ENCODE measurements at regions not wholly inside any gene's neighbourhood (a gene's known extent, or its start where the extent isn't known, plus 50 kb on each side); places are given as distances from the start of the nearest gene placed in this dataset.

GRCh38 chr9:73962792-73963191, 534.3 kb upstream of the RORB start:
- TF ChIP-seq MYC (IDR thresholded peaks at IDR 0.05; ENCODE audit: low read depth, low read length) (no peak), FOS (IDR thresholded peaks at IDR 0.05; ENCODE audit: borderline replicate concordance, insufficient read depth, low read length) (no peak), GATA2 (IDR thresholded peaks at IDR 0.05; ENCODE audit: insufficient read depth, insufficient read length, low read depth, low read length) (no peak), CTCF (IDR thresholded peaks at IDR 0.05; ENCODE audit: extremely low read depth in 1 of 2, insufficient read depth in 1 of 2, low read depth in 1 of 2, low read length in 2 of 2) (no peak), POLR2AphosphoS5 (IDR thresholded peaks at IDR 0.05; ENCODE audit: insufficient read depth, low read depth, low read length) (no peak)
- no TSS peak for BruUV-seq (replicated peaks)

DNA sequence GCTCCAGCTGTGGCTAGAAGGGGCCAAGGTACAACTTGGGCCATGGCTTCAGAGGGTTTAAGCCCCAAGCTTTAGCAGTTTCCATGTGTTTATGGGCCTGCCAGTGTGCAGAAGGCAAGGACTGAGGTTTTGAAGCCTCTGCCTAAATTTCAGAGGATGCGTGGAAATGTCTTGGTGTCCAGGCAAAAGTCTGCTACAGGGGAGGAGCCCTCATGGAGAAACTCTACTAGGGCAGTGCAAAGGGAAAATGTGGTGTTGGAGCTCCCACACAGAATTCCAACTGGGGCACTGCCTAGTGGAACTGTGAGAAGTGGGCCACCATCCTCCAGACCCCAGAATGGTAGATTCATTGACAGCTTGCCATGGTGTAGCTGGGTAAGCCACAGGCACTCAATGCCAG, 527.2 kb upstream of the RORB start:
- Histone ChIP-seq H3K4me3 (replicated peaks in 1 of 3; ENCODE audit: insufficient read depth in 1 of 3, low read depth in 1 of 3, low read length in 3 of 3) (no peak overlapping the region), H3K27ac (ENCODE audit: insufficient read depth, low read depth, low read length) (no peak overlapping the region), H3K9me3 (replicated peaks; ENCODE audit: control insufficient read depth, insufficient read depth, low read length) (peaks cover 4% of the 10 kb centered on the region), H3K36me3 (ENCODE audit: control insufficient read depth in 2 of 2, extremely low read depth in 1 of 2, insufficient read depth in 2 of 2, low read length in 2 of 2) (no peaks in the 10 kb centered on the region), H3K4me1 (ENCODE audit: control insufficient read depth, extremely low read depth, insufficient read depth, low read length) (no peaks in the 10 kb centered on the region), H3K9ac (replicated peaks; ENCODE audit: extremely low read depth, insufficient read depth, low read length) (no peak overlapping the region), H3K27me3 (ENCODE audit: control insufficient read depth in 2 of 2, insufficient read depth in 2 of 2, low read length in 2 of 2) (no peaks in the 10 kb centered on the region), H2AFZ (ENCODE audit: low read depth, low read length) (no peak overlapping the region), H3K4me2 (ENCODE audit: insufficient read depth, low read length) (no peak overlapping the region), H3K9me1 (replicated peaks; ENCODE audit: control insufficient read depth, extremely low read depth, insufficient read depth, low read length) (no peaks in the 10 kb centered on the region), H4K20me1 (replicated peaks; ENCODE audit: control insufficient read depth, extremely low read depth, insufficient read depth, low read length) (no peaks in the 10 kb centered on the region), H3K79me2 (ENCODE audit: control insufficient read depth, insufficient read depth, low read length) (no peaks in the 10 kb centered on the region)
- dilution Hi-C loops (cut with MboI; ENCODE audit: extremely low pct_ligation_motif_present, low sequenced_read_pairs) (no loop called here), intact Hi-C loops (cut with micrococcal nuclease) (no loop called here)
- POLR2A ChIA-PET: no interaction called here
- no peak for DNase-seq (ENCODE audit: low read depth, low spot score)
- CTCF ChIA-PET: no interaction called here
- FAIRE-seq: no peak
- no TSS peak for BruUV-seq (replicated peaks)
- TF ChIP-seq POLR2AphosphoS5 (IDR thresholded peaks at IDR 0.05; ENCODE audit: insufficient read depth, low read depth, low read length) (no peak), FOS (IDR thresholded peaks at IDR 0.05; ENCODE audit: borderline replicate concordance, insufficient read depth, low read length) (no peak), POLR2A (IDR thresholded peaks at IDR 0.05; ENCODE audit: low read depth, low read length) (no peak), CTCF (IDR thresholded peaks at IDR 0.05; ENCODE audit: extremely low read depth in 1 of 2, insufficient read depth in 1 of 2, low read depth in 1 of 2, low read length in 2 of 2) (no peak), MYC (IDR thresholded peaks at IDR 0.05; ENCODE audit: low read depth, low read length) (no peak), JUN (IDR thresholded peaks at IDR 0.05; ENCODE audit: borderline replicate concordance, insufficient read depth, insufficient read length, low read depth) (no peak), EZH2 (IDR thresholded peaks at IDR 0.05; ENCODE audit: borderline replicate concordance, low read depth, low read length, severe bottlenecking) (no peak), GATA2 (IDR thresholded peaks at IDR 0.05; ENCODE audit: insufficient read depth, insufficient read length, low read depth, low read length) (no peak)
- TF ChIP-seq, protein P1, sequence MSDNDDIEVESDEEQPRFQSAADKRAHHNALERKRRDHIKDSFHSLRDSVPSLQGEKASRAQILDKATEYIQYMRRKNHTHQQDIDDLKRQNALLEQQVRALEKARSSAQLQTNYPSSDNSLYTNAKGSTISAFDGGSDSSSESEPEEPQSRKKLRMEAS (IDR thresholded peaks at IDR 0.05; ENCODE audit: insufficient read depth, insufficient read length): no peak

More at GRCh38 chr9:73962792-73963191, 534.3 kb upstream of the RORB start:
- Histone ChIP-seq H3K27ac (ENCODE audit: insufficient read depth, low read depth, low read length) (no peak overlapping the region), H3K4me2 (ENCODE audit: insufficient read depth, low read length) (no peak overlapping the region), H3K27me3 (ENCODE audit: control insufficient read depth in 2 of 2, insufficient read depth in 2 of 2, low read length in 2 of 2) (no peaks in the 10 kb centered on the region), H3K9ac (replicated peaks; ENCODE audit: extremely low read depth, insufficient read depth, low read length) (no peak overlapping the region), H3K4me1 (ENCODE audit: control insufficient read depth, extremely low read depth, insufficient read depth, low read length) (no peaks in the 10 kb centered on the region), H3K9me1 (replicated peaks; ENCODE audit: control insufficient read depth, extremely low read depth, insufficient read depth, low read length) (no peaks in the 10 kb centered on the region), H3K9me3 (replicated peaks; ENCODE audit: control insufficient read depth, insufficient read depth, low read length) (peaks cover under 1% of the 10 kb centered on the region), H2AFZ (ENCODE audit: low read depth, low read length) (no peak overlapping the region), H3K79me2 (ENCODE audit: control insufficient read depth, insufficient read depth, low read length) (no peaks in the 10 kb centered on the region), H3K4me3 (replicated peaks in 1 of 3; ENCODE audit: insufficient read depth in 1 of 3, low read depth in 1 of 3, low read length in 3 of 3) (no peak overlapping the region), H3K36me3 (ENCODE audit: control insufficient read depth in 2 of 2, extremely low read depth in 1 of 2, insufficient read depth in 2 of 2, low read length in 2 of 2) (no peaks in the 10 kb centered on the region), H4K20me1 (replicated peaks; ENCODE audit: control insufficient read depth, extremely low read depth, insufficient read depth, low read length) (no peaks in the 10 kb centered on the region)
- dilution Hi-C loops (cut with MboI; ENCODE audit: extremely low pct_ligation_motif_present, low sequenced_read_pairs): no loop called here
- FAIRE-seq (no peak), DNase-seq (ENCODE audit: low read depth, low spot score) (no peak)
- intact Hi-C loops (cut with micrococcal nuclease): no loop called here
- POLR2A ChIA-PET: no interaction called here
- CTCF ChIA-PET: no interaction called here

Measured in endothelial cell of umbilical vein (primary cell).